Keratinocyte (primary cell): ENCODE measurements at regions not wholly inside any gene's neighbourhood (a gene's known extent, or its start where the extent isn't known, plus 50 kb on each side); places are given as distances from the start of the nearest gene placed in this dataset.

ENCODE experiments used
- DNase-seq: peaks from one replicate; pipeline ENCODE4 v3.0.0-alpha.2; 2011; ENCODE audit warnings: low read depth, missing footprints, low spot score
- FAIRE-seq: peaks from 2 replicates; lab custom pipeline; 2011; peaks lifted over from hg19 to GRCh38; lab: Jason Lieb, UNC
- H2AFZ ChIP-seq: 2 replicates; pipeline ENCODE4 v1.6.0; 2012; ENCODE audit warnings: low read length, control low read depth, inconsistent platforms; ENCODE audit not compliant: control insufficient read depth
- H3K27ac ChIP-seq: 2 replicates; pipeline ENCODE4 v1.5.1; 2011; ENCODE audit warnings: low read length; ENCODE audit not compliant: control insufficient read depth, insufficient read depth
- H3K27me3 ChIP-seq: 3 replicates; pipeline ENCODE4 v1.6.0; 2011; ENCODE audit warnings: low read length; ENCODE audit not compliant: control insufficient read depth, insufficient read depth; ENCODE audit errors: extremely low read depth
- H3K36me3 ChIP-seq, 2 experiments: 2 replicates in 1 of 2; 3 replicates in 1 of 2; pipeline ENCODE4 v1.5.1; 2011; ENCODE audit warnings: low read length in 2 of 2, mild to moderate bottlenecking in 1 of 2; ENCODE audit not compliant: control insufficient read depth in 2 of 2, insufficient read depth in 2 of 2; ENCODE audit errors: extremely low read depth in 1 of 2
- H3K4me1 ChIP-seq: 3 replicates; pipeline ENCODE4 v1.5.1; 2011; ENCODE audit warnings: low read length; ENCODE audit not compliant: control insufficient read depth, insufficient read depth; ENCODE audit errors: extremely low read depth
- H3K4me2 ChIP-seq: 3 replicates; pipeline ENCODE4 v1.6.0; 2011; ENCODE audit warnings: low read depth, low read length; ENCODE audit not compliant: control insufficient read depth, insufficient read depth; ENCODE audit errors: extremely low read depth
- H3K4me3 ChIP-seq, 3 experiments: fragments of 200-600 bp in 1 of 3; sonication (generic) in 1 of 3; 2 replicates in 2 of 3; 3 replicates in 1 of 3; pipeline ENCODE4 v1.5.1; 2011 to 2016; ENCODE audit warnings: low read length in 3 of 3, mild to moderate bottlenecking in 3 of 3, control low read depth in 2 of 3, inconsistent platforms in 1 of 3, low read depth in 1 of 3, mixed read lengths in 1 of 3, mixed run types in 1 of 3, moderate library complexity in 1 of 3; ENCODE audit not compliant: control insufficient read depth in 2 of 3, insufficient read depth in 2 of 3; ENCODE audit errors: extremely low read depth in 1 of 3
- H3K79me2 ChIP-seq: 2 replicates; pipeline ENCODE4 v1.6.0; 2012; ENCODE audit warnings: low read length; ENCODE audit not compliant: control insufficient read depth, insufficient read depth
- H3K9ac ChIP-seq: 3 replicates; pipeline ENCODE4 v1.6.0; 2011; ENCODE audit warnings: low read length; ENCODE audit not compliant: control insufficient read depth, insufficient read depth; ENCODE audit errors: extremely low read depth
- H3K9me1 ChIP-seq: 3 replicates; pipeline ENCODE4 v1.6.0; 2011; ENCODE audit warnings: low read length; ENCODE audit not compliant: control insufficient read depth, insufficient read depth; ENCODE audit errors: extremely low read depth
- H3K9me3 ChIP-seq: 2 replicates; pipeline ENCODE4 v1.5.1; 2012; ENCODE audit warnings: low read depth, low read length; ENCODE audit not compliant: control insufficient read depth
- H4K20me1 ChIP-seq: 3 replicates; pipeline ENCODE4 v1.6.0; 2011; ENCODE audit warnings: low read length; ENCODE audit not compliant: control insufficient read depth, insufficient read depth; ENCODE audit errors: extremely low read depth
- EZH2 ChIP-seq: IDR thresholded peaks from one replicate; pipeline ENCODE4 v1.6.1; 2012; ENCODE audit warnings: inconsistent platforms, mild to moderate bottlenecking, low read length, moderate library complexity
- dilution Hi-C: fragments of 300-500 bp; cut with MboI; formaldehyde crosslinking; loops from one replicate; pipeline ENCODE4 v1.7.0; 2020; ENCODE audit warnings: low sequenced_read_pairs; ENCODE audit not compliant: extremely low pct_ligation_motif_present
- TF ChIP-seq, protein P1 (sequence below), 3 experiments: IDR thresholded peaks in 1 of 3; conservative IDR thresholded peaks in 1 of 3; optimal IDR thresholded peaks in 1 of 3; 2 replicates in 2 of 3; 3 replicates in 1 of 3; pipeline versions ENCODE3 to v1.5.1; 2011; ENCODE audit warnings: low read length in 3 of 3, mild to moderate bottlenecking in 3 of 3, moderate library complexity in 2 of 3, control low read depth in 1 of 3, inconsistent platforms in 1 of 3; ENCODE audit not compliant: insufficient read depth in 2 of 3; ENCODE audit errors: extremely low read depth in 1 of 3

DNA sequence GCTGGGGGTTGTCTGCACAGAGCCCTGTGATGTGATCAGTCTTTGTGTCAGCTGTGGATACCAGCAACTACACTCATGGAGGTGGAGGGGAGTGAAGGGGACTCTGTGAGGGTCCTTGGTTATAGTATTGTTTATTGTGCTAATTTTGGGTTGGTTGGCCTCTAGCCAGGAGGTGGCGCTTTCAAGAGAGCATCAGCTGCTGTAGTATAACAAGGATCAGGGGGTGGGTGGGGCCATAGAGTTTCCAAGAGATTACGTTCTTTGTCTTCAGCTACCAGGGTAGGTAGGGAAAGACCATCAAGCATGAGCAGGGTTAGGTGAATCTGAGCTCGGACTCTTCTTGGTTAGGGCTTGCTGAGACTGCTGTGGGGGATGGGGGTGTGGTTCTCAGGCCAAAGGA lies 97.1 kb upstream of the HS3ST3A1 start:
- no peak for DNase-seq
- FAIRE-seq, result no peak
- no peaks in the 10 kb centered on the region for H3K27me3 ChIP-seq
- H2AFZ ChIP-seq, result no peak overlapping the region
- no peaks in the 10 kb centered on the region for H3K4me1 ChIP-seq
- no peak for TF ChIP-seq EZH2
- TF ChIP-seq, protein P1, sequence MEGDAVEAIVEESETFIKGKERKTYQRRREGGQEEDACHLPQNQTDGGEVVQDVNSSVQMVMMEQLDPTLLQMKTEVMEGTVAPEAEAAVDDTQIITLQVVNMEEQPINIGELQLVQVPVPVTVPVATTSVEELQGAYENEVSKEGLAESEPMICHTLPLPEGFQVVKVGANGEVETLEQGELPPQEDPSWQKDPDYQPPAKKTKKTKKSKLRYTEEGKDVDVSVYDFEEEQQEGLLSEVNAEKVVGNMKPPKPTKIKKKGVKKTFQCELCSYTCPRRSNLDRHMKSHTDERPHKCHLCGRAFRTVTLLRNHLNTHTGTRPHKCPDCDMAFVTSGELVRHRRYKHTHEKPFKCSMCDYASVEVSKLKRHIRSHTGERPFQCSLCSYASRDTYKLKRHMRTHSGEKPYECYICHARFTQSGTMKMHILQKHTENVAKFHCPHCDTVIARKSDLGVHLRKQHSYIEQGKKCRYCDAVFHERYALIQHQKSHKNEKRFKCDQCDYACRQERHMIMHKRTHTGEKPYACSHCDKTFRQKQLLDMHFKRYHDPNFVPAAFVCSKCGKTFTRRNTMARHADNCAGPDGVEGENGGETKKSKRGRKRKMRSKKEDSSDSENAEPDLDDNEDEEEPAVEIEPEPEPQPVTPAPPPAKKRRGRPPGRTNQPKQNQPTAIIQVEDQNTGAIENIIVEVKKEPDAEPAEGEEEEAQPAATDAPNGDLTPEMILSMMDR (optimal IDR thresholded peaks at IDR 0.05 in 1 of 3, IDR thresholded peaks at IDR 0.05 in 1 of 3, conservative IDR thresholded peaks at IDR 0.05 in 1 of 3; ENCODE audit: extremely low read depth in 1 of 3, insufficient read depth in 2 of 3, low read length in 3 of 3), result no peak
- no peak overlapping the region for H3K27ac ChIP-seq
- no peaks in the 10 kb centered on the region for H3K79me2 ChIP-seq
- no peak overlapping the region for H3K9ac ChIP-seq
- no peaks in the 10 kb centered on the region for H3K9me3 ChIP-seq
- H4K20me1 ChIP-seq, result no peaks in the 10 kb centered on the region
- H3K9me1 ChIP-seq, result no peaks in the 10 kb centered on the region
- H3K4me3 ChIP-seq, result no peak overlapping the region
- no peak overlapping the region for H3K4me2 ChIP-seq
- H3K36me3 ChIP-seq, result no peaks in the 10 kb centered on the region
- dilution Hi-C loops, result no loop called here

DNA sequence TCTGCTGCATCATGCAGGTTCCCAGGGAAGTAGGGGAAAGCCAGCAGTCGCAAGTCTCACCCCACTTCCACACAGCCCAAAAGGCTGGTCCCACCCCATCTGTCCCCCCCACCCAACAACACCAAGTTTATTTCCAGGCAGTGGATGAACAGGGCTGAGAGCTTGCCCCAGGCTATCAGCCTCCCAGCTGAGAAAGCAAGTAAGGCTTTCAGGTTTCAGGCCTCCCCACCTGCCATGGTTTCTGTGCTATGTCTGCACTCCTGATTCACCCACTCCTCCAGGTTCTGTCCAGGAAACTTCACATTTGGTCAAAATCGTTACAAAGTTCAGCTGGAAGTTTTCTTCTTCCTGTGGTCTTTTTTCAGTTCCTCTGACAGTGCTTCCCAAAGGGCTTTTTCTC lies 97.5 kb upstream of the HS3ST3A1 start:
- DNase-seq (no peak), FAIRE-seq (no peak)
- H3K9me3 ChIP-seq, result no peaks in the 10 kb centered on the region
- no peaks in the 10 kb centered on the region for H3K36me3 ChIP-seq
- H3K4me2 ChIP-seq, result no peak overlapping the region
- no peaks in the 10 kb centered on the region for H3K9me1 ChIP-seq
- dilution Hi-C loops, result no loop called here
- no peaks in the 10 kb centered on the region for H3K4me1 ChIP-seq
- TF ChIP-seq EZH2, result no peak
- TF ChIP-seq, protein P1 (optimal IDR thresholded peaks at IDR 0.05 in 1 of 3, IDR thresholded peaks at IDR 0.05 in 1 of 3, conservative IDR thresholded peaks at IDR 0.05 in 1 of 3; ENCODE audit: extremely low read depth in 1 of 3, insufficient read depth in 2 of 3, low read length in 3 of 3), result no peak
- no peaks in the 10 kb centered on the region for H3K79me2 ChIP-seq
- no peak overlapping the region for H3K9ac ChIP-seq
- no peaks in the 10 kb centered on the region for H4K20me1 ChIP-seq
- no peak overlapping the region for H3K4me3 ChIP-seq
- H3K27me3 ChIP-seq, result no peaks in the 10 kb centered on the region
- H2AFZ ChIP-seq, result no peak overlapping the region
- no peak overlapping the region for H3K27ac ChIP-seq
